ENCODE measurements at regions not wholly inside any gene's neighbourhood (a gene's known extent, or its start where the extent isn't known, plus 50 kb on each side); places are given as distances from the start of the nearest gene placed in this dataset.

GRCh38 chr3:64844558-64844957 lies 156.8 kb upstream of the ADAMTS9 start:
- Histone ChIP-seq H4K20me1 (ENCODE audit: insufficient read depth) (no peaks in the 10 kb centered on the region), H3K4me2 (ENCODE audit: low read length) (no peak overlapping the region), H3K9ac (ENCODE audit: low read length) (no peak overlapping the region), H3K27me3 (ENCODE audit: insufficient read depth, low read length) (no peaks in the 10 kb centered on the region; the same call in 1 of the 2 replicates), H3K4me3 (replicated peaks in 1 of 2; ENCODE audit: low read depth in 1 of 2, low read length in 2 of 2) (no peak overlapping the region), H3K9me3 (ENCODE audit: control insufficient read depth in 1 of 2, insufficient read depth in 1 of 2, low read depth in 1 of 2, low read length in 2 of 2) (no peaks in the 10 kb centered on the region), H2AFZ (ENCODE audit: low read depth, low read length, poor library complexity, severe bottlenecking) (no peak overlapping the region), H3K4me1 (ENCODE audit: control insufficient read depth in 1 of 2, insufficient read depth in 2 of 2, low read length in 2 of 2) (no peaks in the 10 kb centered on the region), H3K27ac (ENCODE audit: low read depth, low read length) (no peak overlapping the region), H3K79me2 (ENCODE audit: insufficient read depth, low read length) (no peaks in the 10 kb centered on the region), H3K9me2 (ENCODE audit: insufficient read depth) (no peaks in the 10 kb centered on the region), H3K36me3 (ENCODE audit: control insufficient read depth in 1 of 2, insufficient read depth in 2 of 2, low read length in 2 of 2) (no peaks in the 10 kb centered on the region)
- ChIA-PET RAD21 (ENCODE audit: low non-redundant PET in 1 of 2, low total read pairs in 2 of 2, uncharacterized antibody in 2 of 2, unreplicated experiment in 2 of 2) (no interaction called here), CTCF (no interaction called here), POLR2A (no interaction called here)
- DNase-seq (ENCODE audit: low read depth, low spot score), result no peak
- intact Hi-C loops (cut with micrococcal nuclease), result no loop called here
- no TSS peak for BruUV-seq (replicated peaks)
- no peak for TF ChIP-seq ZNF274 (IDR thresholded peaks at IDR 0.05; ENCODE audit: low read depth, low read length)
- TF ChIP-seq CTCF (IDR thresholded peaks at IDR 0.05 in 2 of 3, conservative IDR thresholded peaks at IDR 0.05 in 1 of 3; ENCODE audit: borderline replicate concordance in 1 of 3, insufficient read depth in 1 of 3, low read depth in 2 of 3, low read length in 2 of 3), result no peak
- no peak for TF ChIP-seq ZFX (IDR thresholded peaks at IDR 0.05)
- no peak for TF ChIP-seq SRF (IDR thresholded peaks at IDR 0.05; ENCODE audit: low read depth)
- no peak for ATAC-seq

- DNase-seq (ENCODE audit: low read depth, low spot score) (no peak), ATAC-seq (no peak)
- Histone ChIP-seq H2AFZ (ENCODE audit: low read depth, low read length, poor library complexity, severe bottlenecking) (no peak overlapping the region), H3K9ac (ENCODE audit: low read length) (no peak overlapping the region), H3K27me3 (ENCODE audit: insufficient read depth, low read length) (no peaks in the 10 kb centered on the region; the same call in 1 of the 2 replicates), H3K9me2 (ENCODE audit: insufficient read depth) (no peaks in the 10 kb centered on the region), H4K20me1 (ENCODE audit: insufficient read depth) (no peaks in the 10 kb centered on the region), H3K27ac (ENCODE audit: low read depth, low read length) (no peak overlapping the region), H3K36me3 (ENCODE audit: control insufficient read depth in 1 of 2, insufficient read depth in 2 of 2, low read length in 2 of 2) (no peaks in the 10 kb centered on the region), H3K9me3 (ENCODE audit: control insufficient read depth in 1 of 2, insufficient read depth in 1 of 2, low read depth in 1 of 2, low read length in 2 of 2) (no peaks in the 10 kb centered on the region), H3K4me3 (replicated peaks in 1 of 2; ENCODE audit: low read depth in 1 of 2, low read length in 2 of 2) (no peak overlapping the region), H3K4me2 (ENCODE audit: low read length) (no peak overlapping the region), H3K4me1 (ENCODE audit: control insufficient read depth in 1 of 2, insufficient read depth in 2 of 2, low read length in 2 of 2) (no peaks in the 10 kb centered on the region), H3K79me2 (ENCODE audit: insufficient read depth, low read length) (no peaks in the 10 kb centered on the region)
- no TSS peak for BruUV-seq (replicated peaks)
- POLR2A ChIA-PET, result no interaction called here
- RAD21 ChIA-PET (ENCODE audit: low non-redundant PET in 1 of 2, low total read pairs in 2 of 2, uncharacterized antibody in 2 of 2, unreplicated experiment in 2 of 2), result no interaction called here
- intact Hi-C loops (cut with micrococcal nuclease), result no loop called here
- CTCF ChIA-PET, result no interaction called here
- TF ChIP-seq POLR2AphosphoS5 (IDR thresholded peaks at IDR 0.05; ENCODE audit: low read depth, low read length), result no peak
- TF ChIP-seq EZH2 (IDR thresholded peaks at IDR 0.05), result no peak
- no peak for TF ChIP-seq SIN3A (IDR thresholded peaks at IDR 0.05; ENCODE audit: low read depth)
- TF ChIP-seq CTCF (IDR thresholded peaks at IDR 0.05 in 2 of 3, conservative IDR thresholded peaks at IDR 0.05 in 1 of 3; ENCODE audit: borderline replicate concordance in 1 of 3, insufficient read depth in 1 of 3, low read depth in 2 of 3, low read length in 2 of 3), result no peak
- TF ChIP-seq EGR1 (IDR thresholded peaks at IDR 0.05; ENCODE audit: low read depth), result no peak
- no peak for TF ChIP-seq POLR2A (IDR thresholded peaks at IDR 0.05; ENCODE audit: borderline replicate concordance, extremely low read depth, insufficient read depth, insufficient read length)
- no peak for TF ChIP-seq ZBTB33 (IDR thresholded peaks at IDR 0.05; ENCODE audit: extremely low read depth, insufficient replicate concordance, low read length)
- TF ChIP-seq SRF (IDR thresholded peaks at IDR 0.05; ENCODE audit: low read depth), result no peak
- no peak for TF ChIP-seq TCF7L2 (IDR thresholded peaks at IDR 0.05; ENCODE audit: borderline replicate concordance, extremely low read depth, insufficient read depth, insufficient read length)
- no peak for TF ChIP-seq MAX (IDR thresholded peaks at IDR 0.05)
- TF ChIP-seq CBX3 (IDR thresholded peaks at IDR 0.05; ENCODE audit: low read depth), result no peak
Measured at GRCh38 chr3:64837986-64838735, 150.4 kb upstream of the ADAMTS9 start.
